ENCODE measurements at regions not wholly inside any gene's neighbourhood (a gene's known extent, or its start where the extent isn't known, plus 50 kb on each side); places are given as distances from the start of the nearest gene placed in this dataset.

GRCh38 chr6:80690551-80691131 is 584.2 kb downstream of the BCKDHB start:
- TF ChIP-seq GABPA (IDR thresholded peaks at IDR 0.05 in 1 of 2, conservative IDR thresholded peaks at IDR 0.05 in 1 of 2) (no peak), CTCF (IDR thresholded peaks at IDR 0.05; ENCODE audit: low read depth, low read length, missing input control) (no peak), TAF1 (conservative IDR thresholded peaks at IDR 0.05) (no peak), REST (IDR thresholded peaks at IDR 0.05) (no peak), FOXA2 (IDR thresholded peaks at IDR 0.05) (no peak), YY1 (IDR thresholded peaks at IDR 0.05) (no peak), MAX (IDR thresholded peaks at IDR 0.05) (no peak), ZBTB33 (IDR thresholded peaks at IDR 0.05) (no peak), RAD21 (IDR thresholded peaks at IDR 0.05) (no peak), FOXA1 (IDR thresholded peaks at IDR 0.05) (no peak), ATF3 (IDR thresholded peaks at IDR 0.05) (no peak), EGR1 (IDR thresholded peaks at IDR 0.05; ENCODE audit: low read depth in 2 of 2) (no peak), NR2F2 (IDR thresholded peaks at IDR 0.05) (no peak)
